HepG2 (cell line): ENCODE measurements at regions not wholly inside any gene's neighbourhood (a gene's known extent, or its start where the extent isn't known, plus 50 kb on each side); places are given as distances from the start of the nearest gene placed in this dataset.

ENCODE experiments used
- ATAC-seq: fragments of 200-7000 bp; cut with Tn5 transposase; 3 replicates; pipeline ENCODE4 v1.9.1; 2020; ENCODE audit warnings: mild to moderate bottlenecking, moderate library complexity
- BruUV-seq: library from RNA; stranded (reverse); fragments of 400-500 nt; replicated peaks from 2 replicates; lab custom pipeline; 2021; lab: Mats Ljungman, UMichigan
- CTCF ChIA-PET: fragments of 300-600 bp; formaldehyde crosslinking; extraction: SDS; loops from one replicate; lab custom pipeline; 2021; ENCODE audit warnings: low total read pairs, inconsistent platforms, low intra/inter-chr PET ratio; lab: Yijun Ruan, JAX
- POLR2A ChIA-PET: fragments of 350-600 bp; sonication (Branson Sonifier 250); formaldehyde crosslinking; loops from one replicate; lab custom pipeline; 2020; ENCODE audit warnings: antibody characterized with exemption, inconsistent platforms; lab: Yijun Ruan, JAX
- DNase-seq: peaks from one replicate; pipeline ENCODE4 v3.0.0-alpha.2; 2015; ENCODE audit warnings: low spot score
- FAIRE-seq: peaks from 3 replicates; lab custom pipeline; 2011; peaks lifted over from hg19 to GRCh38; lab: Jason Lieb, UNC
- H2AFZ ChIP-seq: one replicate; pipeline ENCODE4 v1.6.1; 2011; ENCODE audit warnings: low read length, inconsistent platforms
- H3K27ac ChIP-seq: fragments of 300-600 bp; 3 replicates; pipeline ENCODE4 v1.8.0; 2011; ENCODE audit warnings: mixed run types, mild to moderate bottlenecking, mixed read lengths, low read length, inconsistent platforms; ENCODE audit not compliant: insufficient read depth; ENCODE audit errors: extremely low read length
- H3K27me3 ChIP-seq, 2 experiments: fragments of 200-600 bp in 1 of 2; 2 replicates in 1 of 2; 3 replicates in 1 of 2; pipeline versions ENCODE4 v1.6.0 to v1.8.0; 2011; ENCODE audit warnings: low read length in 2 of 2, mild to moderate bottlenecking in 2 of 2, moderate library complexity in 2 of 2, inconsistent platforms in 1 of 2; ENCODE audit not compliant: insufficient read depth in 2 of 2, control insufficient read depth in 1 of 2
- H3K36me3 ChIP-seq, 2 experiments: fragments of 200-600 bp in 1 of 2; replicated peaks in 1 of 2; 2 replicates in 1 of 2; 3 replicates in 1 of 2; pipeline versions ENCODE4 v1.5.1 to v1.8.0; 2011; ENCODE audit warnings: low read length in 2 of 2, inconsistent platforms in 1 of 2; ENCODE audit not compliant: insufficient read depth in 2 of 2, control insufficient read depth in 1 of 2
- H3K4me1 ChIP-seq: 2 replicates; pipeline ENCODE4 v1.5.1; 2012; ENCODE audit warnings: low read length, inconsistent platforms; ENCODE audit not compliant: insufficient read depth
- H3K4me2 ChIP-seq: 2 replicates; pipeline ENCODE4 v1.6.0; 2011; ENCODE audit warnings: low read depth, low read length, inconsistent platforms
- H3K4me3 ChIP-seq, 3 experiments: fragments of 200-600 bp in 1 of 3; sonication (generic), shearing (Covaris generic) in 1 of 3; replicated peaks in 1 of 3; 2 replicates each; pipeline ENCODE4 v1.5.1; 2011 to 2016; ENCODE audit warnings: low read length in 3 of 3, inconsistent platforms in 2 of 3, low read depth in 2 of 3, mild to moderate bottlenecking in 2 of 3, control low read depth in 1 of 3, mixed read lengths in 1 of 3; ENCODE audit not compliant: insufficient read depth in 1 of 3
- H3K79me2 ChIP-seq: one replicate; pipeline ENCODE4 v1.6.1; 2011; ENCODE audit warnings: low read length, inconsistent platforms; ENCODE audit not compliant: insufficient read depth
- H3K9ac ChIP-seq: 2 replicates; pipeline ENCODE4 v1.6.0; 2011; ENCODE audit warnings: mild to moderate bottlenecking, low read depth, low read length, inconsistent platforms; ENCODE audit not compliant: insufficient read depth
- H3K9me3 ChIP-seq: 2 replicates; pipeline ENCODE4 v1.5.1; 2012; ENCODE audit warnings: mild to moderate bottlenecking, low read length
- H4K20me1 ChIP-seq: 2 replicates; pipeline ENCODE4 v1.6.0; 2011; ENCODE audit warnings: inconsistent platforms, mild to moderate bottlenecking, low read length, moderate library complexity; ENCODE audit not compliant: insufficient read depth
- PRDM10 ChIP-seq: sonication (generic); formaldehyde crosslinking; IDR thresholded peaks from 2 replicates; pipeline ENCODE4 v1.4.0; 2020; ENCODE audit warnings: low read depth, missing genetic modification reagents
- ZNF674 ChIP-seq: sonication (generic); formaldehyde crosslinking; IDR thresholded peaks from 2 replicates; pipeline ENCODE4 v1.5.0; 2020; ENCODE audit warnings: low read depth, mild to moderate bottlenecking, missing genetic modification reagents
- WGBS: methylation state at CpG from one replicate; pipeline ENCODE4 v1.1.6; 2017; ENCODE audit warnings: low lambda C conversion rate; 5-methylcytosine and 5-hydroxymethylcytosine counted together
- in situ Hi-C: cut with HindIII; loops from 2 replicates; pipeline ENCODE4 v1.10.0; 2017; ENCODE audit warnings: low pct_unique_long_range_greater_than_20kb; ENCODE audit not compliant: extremely low pct_ligation_motif_present
- intact Hi-C: fragments of 100-400 bp; cut with micrococcal nuclease; formaldehyde crosslinking; loops from one replicate; pipeline ENCODE4 v1.10.0; 2022; ENCODE audit not compliant: unreplicated experiment

- no peaks in the 10 kb centered on the region for H3K9me3 ChIP-seq
- H3K27me3 ChIP-seq, result 0 out of 5 replicates have a peak, but pooled peaks cover 0 to 3% of the 10 kb centered on the region in 2 experiments
- no peak overlapping the region for H3K27ac ChIP-seq
- in situ Hi-C loops, result loop anchor here (10.0 to 25.0 kb wide), 3 partner anchors 87 to 1064 kb away; partner anchors contain the start of genes HOXA10, HOXA3, HOXA7 and HOXA9
- no peaks in the 10 kb centered on the region for H3K79me2 ChIP-seq
- ChIA-PET POLR2A (no interaction called here), CTCF (no interaction called here)
- no TSS peak for BruUV-seq
- 33% methylated on average over 7 of the region's 7 CpGs for WGBS
- intact Hi-C loops, result loop anchor here (10.0 kb wide), 1 partner anchor 57 kb away; the partner anchor contains the start of gene NFE2L3
- H3K4me2 ChIP-seq, result 0 out of 2 replicates have a peak overlapping the region, but pooled peaks have one; percentile 12
- TF ChIP-seq ZNF674 (no peak), PRDM10 (CRISPR knock-in tag) (peak; percentile 92)
- DNase-seq (no peak), FAIRE-seq (no peak), ATAC-seq (no peak)
- no peak overlapping the region for H3K4me3 ChIP-seq
- no peak overlapping the region for H2AFZ ChIP-seq
- no peaks in the 10 kb centered on the region for H4K20me1 ChIP-seq
- H3K9ac ChIP-seq, result no peak overlapping the region
- peaks cover 24% of the 10 kb centered on the region for H3K4me1 ChIP-seq
- H3K36me3 ChIP-seq, result no peaks in the 10 kb centered on the region
Observed at GRCh38 chr7:26097837-26098668, 53.9 kb upstream of the NFE2L3 start.
